AG04449 (cell line): ENCODE measurements at regions not wholly inside any gene's neighbourhood (a gene's known extent, or its start where the extent isn't known, plus 50 kb on each side); places are given as distances from the start of the nearest gene placed in this dataset.
"Not testable (repeated sequence)": the region's sequence is repeated elsewhere in the genome, so short reads cannot be mapped to it uniquely, and the experiment has no call there.

Source experiments
- CTCF ChIA-PET: fragments of 350-600 bp; formaldehyde crosslinking; extraction: SDS; loops from one replicate; lab custom pipeline; 2021; ENCODE audit warnings: antibody characterized with exemption; lab: Yijun Ruan, JAX
- POLR2A ChIA-PET: fragments of 400-600, 350-600 bp; formaldehyde crosslinking; extraction: SDS; loops from one replicate; lab custom pipeline; 2020; ENCODE audit warnings: antibody characterized with exemption, inconsistent platforms; lab: Yijun Ruan, JAX
- DNase-seq: peaks from one replicate; pipeline ENCODE4 v3.0.0-alpha.2; 2010; ENCODE audit warnings: low read depth, low spot score
- H3K4me3 ChIP-seq: 2 replicates; pipeline ENCODE4 v1.5.1; 2011; ENCODE audit warnings: low read depth, mild to moderate bottlenecking, control low read depth, low read length
- CTCF ChIP-seq: IDR thresholded peaks from one replicate; pipeline ENCODE4 v1.5.1; 2011; ENCODE audit warnings: mild to moderate bottlenecking, moderate library complexity, low read length, control low read depth, inconsistent platforms; ENCODE audit not compliant: insufficient read depth; ENCODE audit errors: missing control alignments

- no peak for TF ChIP-seq CTCF
- H3K4me3 ChIP-seq, result no peak overlapping the region
- DNase-seq, result no peak
- CTCF ChIA-PET, result no interaction called here
- POLR2A ChIA-PET, result no interaction called here
Observed at GRCh38 chr17:34010534-34010933, 244.6 kb upstream of the CCL2 start.

DNA sequence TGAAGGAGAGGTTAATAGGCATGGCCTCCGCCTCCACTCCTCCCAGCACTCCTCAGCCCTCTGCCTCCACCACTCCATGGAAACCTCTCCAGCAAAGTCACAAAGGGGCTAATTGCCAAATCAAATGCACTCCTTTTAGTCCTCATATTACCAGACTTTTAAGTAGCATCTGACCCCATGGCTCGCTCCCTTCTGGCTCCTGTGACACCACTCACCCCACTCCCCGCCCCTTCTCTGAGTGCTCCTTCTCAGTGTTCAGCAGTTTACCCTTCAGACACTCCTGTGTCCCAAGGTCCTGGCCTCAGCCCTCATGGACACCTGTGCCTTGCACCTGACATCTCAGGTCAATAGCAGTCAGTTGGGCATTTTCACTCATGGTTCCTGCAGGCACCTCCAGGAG lies 243.5 kb upstream of the CCL2 start:
- ChIA-PET CTCF (no interaction called here), POLR2A (no interaction called here)
- no peak for DNase-seq
- no peak for TF ChIP-seq CTCF
- H3K4me3 ChIP-seq, result no peak overlapping the region

- DNase-seq, result no peak
- no peak for TF ChIP-seq CTCF
- ChIA-PET CTCF (no interaction called here), POLR2A (no interaction called here)
- no peak overlapping the region for H3K4me3 ChIP-seq
Observed at GRCh38 chr17:34012709-34013375, 242.2 kb upstream of the CCL2 start.

DNA sequence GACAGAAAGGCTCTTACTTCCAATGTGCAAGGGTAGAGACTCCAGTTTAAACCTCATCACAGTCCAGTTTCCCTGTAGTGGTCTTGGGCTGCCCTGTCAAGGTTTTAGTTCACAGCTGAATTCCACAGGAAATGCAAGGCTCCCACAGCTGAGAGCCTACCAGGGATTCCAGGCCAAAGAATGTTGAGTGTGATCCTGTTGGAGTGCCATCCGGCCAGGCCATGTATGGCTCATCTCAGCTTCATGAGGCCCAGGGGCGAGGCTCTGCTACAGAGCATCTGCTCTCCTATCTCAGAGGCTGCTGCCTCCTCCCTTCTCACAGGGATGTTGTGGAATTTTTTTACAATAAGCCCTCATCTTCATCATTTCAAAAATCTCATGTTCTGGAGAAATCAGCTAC lies 239.8 kb upstream of the CCL2 start:
- CTCF ChIA-PET, result no interaction called here
- H3K4me3 ChIP-seq, result no peak overlapping the region
- DNase-seq, result no peak
- TF ChIP-seq CTCF, result no peak
- POLR2A ChIA-PET, result no interaction called here

DNA sequence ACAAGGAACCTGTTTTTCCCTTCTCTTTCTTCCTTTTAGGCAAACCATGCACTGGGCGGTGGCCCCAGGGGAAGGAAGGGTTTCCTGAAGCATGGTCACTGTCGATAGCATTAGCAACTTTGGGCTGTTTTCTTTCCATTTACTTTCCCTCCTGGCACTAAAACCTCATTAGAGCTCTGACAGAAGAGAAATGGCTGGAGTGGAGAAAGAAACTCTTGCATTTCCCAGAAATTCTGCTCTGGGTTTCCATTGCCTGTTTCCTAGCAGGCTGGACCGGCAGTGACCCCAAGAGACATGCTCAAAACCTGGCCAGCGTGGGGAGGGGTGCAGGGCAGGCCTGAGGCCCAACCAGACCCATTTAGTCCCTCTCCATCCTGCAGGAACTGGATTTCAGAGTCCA lies 230.7 kb upstream of the CCL2 start:
- H3K4me3 ChIP-seq, result no peak overlapping the region
- ChIA-PET CTCF (no interaction called here), POLR2A (no interaction called here)
- DNase-seq, result no peak
- no peak for TF ChIP-seq CTCF

- ChIA-PET POLR2A (no interaction called here), CTCF (no interaction called here)
- DNase-seq, result no peak
- H3K4me3 ChIP-seq, result no peak overlapping the region
- no peak for TF ChIP-seq CTCF
Observed at GRCh38 chr17:34024806-34025551, 230.1 kb upstream of the CCL2 start.

DNA sequence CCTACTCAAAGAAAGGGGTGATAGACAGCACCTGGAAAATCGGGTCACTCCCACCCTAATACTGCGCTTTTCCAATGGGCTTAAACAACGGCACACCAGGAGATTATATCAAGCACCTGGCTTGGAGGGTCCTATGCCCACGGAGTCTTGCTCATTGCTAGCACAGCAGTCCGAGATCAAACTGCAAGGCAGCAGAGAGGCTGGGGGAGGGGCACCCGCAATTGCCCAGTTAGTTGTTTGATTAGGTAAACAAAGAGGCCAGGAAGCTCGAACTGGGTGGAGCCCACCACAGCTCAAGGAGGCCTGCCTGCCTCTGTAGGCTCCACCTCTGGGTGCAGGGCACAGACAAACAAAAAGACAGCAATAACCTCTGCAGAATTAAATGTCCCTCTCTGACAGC lies 224.5 kb upstream of the CCL2 start:
- POLR2A ChIA-PET, DNase-seq, CTCF ChIA-PET: not testable (repeated sequence)

DNA sequence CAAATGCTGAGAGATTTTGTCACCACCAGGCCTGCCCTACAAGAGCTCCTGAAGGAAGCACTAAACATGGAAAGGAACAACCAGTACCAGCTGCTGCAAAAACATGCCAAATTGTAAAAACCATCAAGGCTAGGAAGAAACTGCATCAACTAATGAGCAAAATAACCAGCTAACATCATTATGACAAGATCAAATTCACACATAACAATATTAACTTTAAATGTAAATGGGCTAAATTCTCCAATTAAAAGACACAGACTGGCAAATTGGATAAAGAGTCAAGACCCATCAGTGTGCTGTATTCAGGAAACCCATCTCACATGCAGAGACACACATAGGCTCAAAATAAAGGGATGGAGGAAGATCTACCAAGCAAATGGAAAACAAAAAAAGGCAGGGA lies 222.8 kb upstream of the CCL2 start:
- POLR2A ChIA-PET, DNase-seq, CTCF ChIA-PET: not testable (repeated sequence)

More for the DNA sequence above, 224.5 kb upstream of the CCL2 start:
- H3K4me3 ChIP-seq, result not testable (repeated sequence)

GRCh38 chr17:34038786-34039185 lies 216.3 kb upstream of the CCL2 start:
- CTCF ChIA-PET, POLR2A ChIA-PET, H3K4me3 ChIP-seq, DNase-seq: not testable (repeated sequence)

More for the DNA sequence above, 222.8 kb upstream of the CCL2 start:
- not testable (repeated sequence) for H3K4me3 ChIP-seq
